AG04450 (cell line): ENCODE measurements at regions not wholly inside any gene's neighbourhood (a gene's known extent, or its start where the extent isn't known, plus 50 kb on each side); places are given as distances from the start of the nearest gene placed in this dataset.

Experiments used
- CTCF ChIA-PET: fragments of 300-600, 350-600 bp; formaldehyde crosslinking; extraction: SDS; loops from one replicate; lab custom pipeline; 2022; ENCODE audit warnings: antibody characterized with exemption, inconsistent platforms; lab: Charles Lee
- POLR2A ChIA-PET: fragments of 350-600 bp; formaldehyde crosslinking; extraction: SDS; loops from one replicate; lab custom pipeline; 2021; ENCODE audit warnings: antibody characterized with exemption, inconsistent platforms; lab: Yijun Ruan, JAX
- DNase-seq: peaks from one replicate; pipeline ENCODE4 v3.0.0-alpha.2; 2011; ENCODE audit warnings: low read depth, low spot score
- H3K27ac ChIP-seq: one replicate; pipeline ENCODE4 v1.5.1; 2012; ENCODE audit warnings: low read depth, low read length, control low read depth
- H3K27me3 ChIP-seq: one replicate; pipeline ENCODE4 v1.6.0; 2012; ENCODE audit warnings: low read length; ENCODE audit not compliant: control insufficient read depth, insufficient read depth
- H3K4me3 ChIP-seq: 2 replicates; pipeline ENCODE4 v1.5.1; 2011; ENCODE audit warnings: mild to moderate bottlenecking, low read depth, low read length, control low read depth
- H3K9me3 ChIP-seq: 2 replicates; pipeline ENCODE4 v1.5.1; 2012; ENCODE audit warnings: low read length; ENCODE audit not compliant: control insufficient read depth, insufficient read depth
- CTCF ChIP-seq: IDR thresholded peaks from 2 replicates; pipeline ENCODE4 v1.5.1; 2011; ENCODE audit warnings: low read depth, low read length, control low read depth, inconsistent platforms

GRCh38 chr2:133777574-133777960, 209.3 kb upstream of the NCKAP5 start:
- POLR2A ChIA-PET = no interaction called here

GRCh38 chr2:133780099-133780996, 212.1 kb upstream of the NCKAP5 start:
- DNase-seq = peak; percentile 60
- POLR2A ChIA-PET = interaction anchor here (1.0 kb wide), 1 partner anchor 25 kb away, joined by 3 read pairs; no protein-coding TSS in a partner anchor
- no peak overlapping the region for H3K4me3 ChIP-seq
- TF ChIP-seq CTCF = peak; percentile 84
- peaks cover 6% of the 10 kb centered on the region for H3K9me3 ChIP-seq
- CTCF ChIA-PET = interaction anchor here (0.5 to 1.6 kb wide), 76 partner anchors 9 to 1234 kb away, joined by 3 to 42 read pairs (median 4); partner anchors contain the start of gene NCKAP5
- no peak overlapping the region for H3K27ac ChIP-seq
- H3K27me3 ChIP-seq = no peaks in the 10 kb centered on the region

More at GRCh38 chr2:133777574-133777960, 209.3 kb upstream of the NCKAP5 start:
- peaks cover under 1% of the 10 kb centered on the region; the same call in 1 of the 2 replicates for H3K9me3 ChIP-seq
- no peak overlapping the region for H3K27ac ChIP-seq
- H3K4me3 ChIP-seq = no peak overlapping the region
- CTCF ChIA-PET = no interaction called here
- TF ChIP-seq CTCF = no peak
- no peaks in the 10 kb centered on the region for H3K27me3 ChIP-seq
- DNase-seq = no peak

- Histone ChIP-seq H3K4me3 (no peak overlapping the region), H3K9me3 (peaks cover 9% of the 10 kb centered on the region), H3K27ac (no peak overlapping the region), H3K27me3 (no peaks in the 10 kb centered on the region)
- no peak for DNase-seq
- TF ChIP-seq CTCF = no peak
- ChIA-PET POLR2A (no interaction called here), CTCF (no interaction called here)
Measured at GRCh38 chr2:133780997-133781513, 212.8 kb upstream of the NCKAP5 start.

GRCh38 chr2:133787207-133787606, 218.9 kb upstream of the NCKAP5 start:
- POLR2A ChIA-PET = no interaction called here
- Histone ChIP-seq H3K9me3 (peaks cover 9% of the 10 kb centered on the region), H3K27me3 (no peaks in the 10 kb centered on the region), H3K27ac (no peak overlapping the region), H3K4me3 (no peak overlapping the region)
- no peak for DNase-seq
- CTCF ChIA-PET = no interaction called here
- TF ChIP-seq CTCF = no peak

GRCh38 chr2:133787651-133788050, 219.4 kb upstream of the NCKAP5 start:
- DNase-seq = no peak
- Histone ChIP-seq H3K27me3 (no peaks in the 10 kb centered on the region), H3K9me3 (peaks cover 7% of the 10 kb centered on the region), H3K27ac (no peak overlapping the region), H3K4me3 (no peak overlapping the region)
- POLR2A ChIA-PET = no interaction called here
- CTCF ChIA-PET = no interaction called here
- TF ChIP-seq CTCF = no peak
